NT2/D1 (cell line): ENCODE measurements at regions not wholly inside any gene's neighbourhood (a gene's known extent, or its start where the extent isn't known, plus 50 kb on each side); places are given as distances from the start of the nearest gene placed in this dataset.

Source experiments
- DNase-seq: peaks from one replicate; pipeline ENCODE4 v3.0.0-alpha.2; 2011; ENCODE audit warnings: low read depth, low spot score
- H3K27me3 ChIP-seq: 2 replicates; pipeline ENCODE4 v1.6.0; 2011; ENCODE audit warnings: mild to moderate bottlenecking; ENCODE audit not compliant: insufficient read length, insufficient read depth
- H3K36me3 ChIP-seq: 2 replicates; pipeline ENCODE4 v1.6.1; 2011; ENCODE audit warnings: mild to moderate bottlenecking, low read length, mixed read lengths; ENCODE audit not compliant: insufficient read depth, insufficient read length
- H3K4me1 ChIP-seq: 2 replicates; pipeline ENCODE4 v1.5.1; 2011; ENCODE audit not compliant: insufficient read depth, insufficient read length
- H3K4me3 ChIP-seq: 2 replicates; pipeline ENCODE4 v1.5.1; 2011; ENCODE audit warnings: low read depth; ENCODE audit not compliant: insufficient read length
- H3K9ac ChIP-seq: 2 replicates; pipeline ENCODE4 v1.6.0; 2011; ENCODE audit warnings: low read depth; ENCODE audit not compliant: insufficient read length
- H3K9me3 ChIP-seq: 2 replicates; pipeline ENCODE4 v1.5.1; 2011; ENCODE audit warnings: mild to moderate bottlenecking, low read length; ENCODE audit not compliant: insufficient read depth
- SUZ12 ChIP-seq: IDR thresholded peaks from 2 replicates; pipeline ENCODE4 v1.6.1; 2011; ENCODE audit not compliant: insufficient read length, insufficient read depth; ENCODE audit errors: extremely low read depth
- YY1 ChIP-seq: IDR thresholded peaks from 2 replicates; pipeline ENCODE4 v1.6.1; 2011; ENCODE audit not compliant: insufficient read length, insufficient read depth
- ZNF274 ChIP-seq: IDR thresholded peaks from 2 replicates; pipeline ENCODE4 v1.6.1; 2011; ENCODE audit warnings: mild to moderate bottlenecking, low read depth, low read length

DNA sequence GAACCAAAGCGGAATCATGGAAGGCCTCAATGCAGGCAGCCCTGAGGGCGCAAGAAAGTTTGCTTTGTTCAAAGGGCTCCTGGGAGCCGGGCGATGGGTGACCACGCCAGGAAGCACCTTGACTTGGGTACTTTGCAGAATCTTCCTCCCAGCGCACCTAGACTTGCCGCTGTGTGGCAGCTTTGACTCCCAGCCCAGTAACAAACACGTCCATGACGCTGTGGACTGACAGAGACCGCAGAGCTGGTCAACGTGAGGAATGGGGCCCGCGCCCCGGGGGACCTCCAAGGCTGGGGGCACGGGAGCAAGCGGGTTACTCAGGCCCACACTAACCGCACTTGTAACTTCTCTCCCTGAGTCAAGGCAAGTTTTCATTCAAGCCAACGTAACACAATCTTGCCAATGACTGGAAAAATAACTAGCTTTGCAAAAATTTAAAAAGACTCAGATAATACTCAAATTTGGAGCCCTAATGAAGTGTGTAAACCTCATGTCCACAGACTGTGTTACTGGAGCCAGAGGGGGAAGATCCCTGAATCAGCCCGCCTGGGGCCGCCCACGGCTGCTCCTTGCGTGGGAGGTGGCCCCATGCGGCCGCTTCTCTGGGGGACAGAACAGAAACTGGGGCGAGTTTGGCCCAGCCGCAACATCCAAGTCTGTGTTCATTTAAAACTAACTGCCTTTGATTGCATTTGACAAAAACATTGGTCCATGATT is 130.8 kb downstream of the DNAJB6 start:
- H3K4me3 ChIP-seq, result no peak overlapping the region
- peaks cover 6% of the 10 kb centered on the region for H3K9me3 ChIP-seq
- H3K27me3 ChIP-seq, result peaks cover 7% of the 10 kb centered on the region
- no peak for TF ChIP-seq SUZ12
- TF ChIP-seq ZNF274, result no peak
- no peak for TF ChIP-seq YY1
- no peak overlapping the region for H3K9ac ChIP-seq
- no peak for DNase-seq
- peaks cover 1% of the 10 kb centered on the region for H3K4me1 ChIP-seq
- no peaks in the 10 kb centered on the region for H3K36me3 ChIP-seq

DNA sequence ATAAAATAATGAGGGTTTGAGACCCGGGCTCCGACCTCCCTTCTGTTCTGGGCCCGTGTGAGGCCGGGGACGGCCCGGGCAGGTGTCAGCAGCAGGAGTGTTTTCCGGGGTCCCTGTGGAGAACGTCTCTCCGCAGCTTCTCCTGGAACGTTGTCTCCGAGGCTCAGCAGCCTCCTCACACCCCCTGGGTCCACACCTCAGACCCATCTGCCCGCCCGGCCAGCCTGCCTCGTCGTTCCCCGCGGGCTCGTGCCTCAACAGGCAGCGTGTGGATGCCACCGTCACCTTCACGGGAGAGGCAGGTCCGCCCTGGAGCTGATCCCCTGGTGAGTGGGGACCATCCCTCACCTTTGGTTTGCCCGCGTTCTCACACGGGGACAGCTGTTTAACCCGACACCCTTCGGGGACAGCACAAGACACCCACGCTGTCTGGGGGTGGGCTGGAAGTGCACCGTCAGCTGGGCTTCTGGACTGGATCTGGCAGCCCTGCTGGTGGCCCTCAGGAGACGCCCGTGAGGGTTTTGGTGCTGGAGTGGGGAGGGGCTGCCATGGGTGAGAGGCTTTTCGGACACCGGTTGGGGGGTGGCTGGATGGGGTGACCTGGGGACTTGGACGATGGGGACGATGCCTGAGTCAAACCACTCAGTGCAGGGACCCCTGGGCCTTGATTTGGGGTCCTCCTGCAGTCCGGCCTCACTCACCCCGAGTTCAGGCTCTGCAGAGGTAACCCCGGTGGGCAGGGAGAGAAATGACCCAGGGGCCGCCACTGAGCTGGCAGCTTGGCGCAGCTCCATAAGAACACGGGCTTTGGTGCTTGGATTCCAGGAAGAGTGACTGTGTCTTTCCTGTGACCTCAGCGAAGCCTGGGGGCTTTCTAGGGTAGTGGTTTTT is 131.7 kb downstream of the DNAJB6 start:
- H3K9ac ChIP-seq, result no peak overlapping the region
- peaks cover 1% of the 10 kb centered on the region for H3K4me1 ChIP-seq
- H3K27me3 ChIP-seq, result peaks cover 4% of the 10 kb centered on the region
- peaks cover 14% of the 10 kb centered on the region for H3K9me3 ChIP-seq
- no peak for DNase-seq
- no peak for TF ChIP-seq ZNF274
- no peak for TF ChIP-seq YY1
- no peak for TF ChIP-seq SUZ12
- no peaks in the 10 kb centered on the region for H3K36me3 ChIP-seq
- no peak overlapping the region for H3K4me3 ChIP-seq

- Histone ChIP-seq H3K36me3 (no peaks in the 10 kb centered on the region), H3K4me1 (peaks cover 1% of the 10 kb centered on the region), H3K9ac (no peak overlapping the region), H3K27me3 (peaks cover 4% of the 10 kb centered on the region), H3K4me3 (no peak overlapping the region), H3K9me3 (peaks cover 23% of the 10 kb centered on the region)
- DNase-seq, result no peak
- TF ChIP-seq SUZ12 (no peak), ZNF274 (no peak), YY1 (no peak)
These were observed 132.6 kb downstream of the DNAJB6 start for GRCh38 chr7:157469181-157470016.

DNA sequence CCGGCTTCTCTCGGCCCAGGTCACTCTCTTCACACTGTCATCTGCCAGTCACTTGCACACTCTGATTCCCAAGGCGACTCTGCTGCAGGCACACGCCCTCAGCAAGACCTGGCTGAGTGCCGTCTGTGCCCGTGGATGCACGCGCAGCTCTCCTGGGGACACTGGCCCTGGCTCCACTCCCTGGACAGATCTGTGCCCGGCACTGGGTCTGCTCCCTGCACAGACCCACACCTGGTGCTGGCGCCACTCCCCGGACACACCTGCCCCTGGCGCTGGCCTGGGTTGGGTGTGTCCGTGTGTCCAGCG is 133.2 kb downstream of the DNAJB6 start:
- Histone ChIP-seq H3K9me3 (peaks cover 25% of the 10 kb centered on the region), H3K4me1 (no peaks in the 10 kb centered on the region), H3K36me3 (no peaks in the 10 kb centered on the region), H3K9ac (no peak overlapping the region), H3K27me3 (peaks cover 4% of the 10 kb centered on the region), H3K4me3 (no peak overlapping the region)
- no peak for DNase-seq
- TF ChIP-seq SUZ12, result no peak

- Histone ChIP-seq H3K9ac (no peak overlapping the region), H3K27me3 (no peaks in the 10 kb centered on the region), H3K9me3 (peaks cover 25% of the 10 kb centered on the region), H3K4me1 (no peaks in the 10 kb centered on the region), H3K36me3 (no peaks in the 10 kb centered on the region), H3K4me3 (no peak overlapping the region)
- TF ChIP-seq ZNF274 (no peak), SUZ12 (no peak), YY1 (no peak)
- DNase-seq, result no peak
These were observed 133.9 kb downstream of the DNAJB6 start for GRCh38 chr7:157470701-157471131.

DNA sequence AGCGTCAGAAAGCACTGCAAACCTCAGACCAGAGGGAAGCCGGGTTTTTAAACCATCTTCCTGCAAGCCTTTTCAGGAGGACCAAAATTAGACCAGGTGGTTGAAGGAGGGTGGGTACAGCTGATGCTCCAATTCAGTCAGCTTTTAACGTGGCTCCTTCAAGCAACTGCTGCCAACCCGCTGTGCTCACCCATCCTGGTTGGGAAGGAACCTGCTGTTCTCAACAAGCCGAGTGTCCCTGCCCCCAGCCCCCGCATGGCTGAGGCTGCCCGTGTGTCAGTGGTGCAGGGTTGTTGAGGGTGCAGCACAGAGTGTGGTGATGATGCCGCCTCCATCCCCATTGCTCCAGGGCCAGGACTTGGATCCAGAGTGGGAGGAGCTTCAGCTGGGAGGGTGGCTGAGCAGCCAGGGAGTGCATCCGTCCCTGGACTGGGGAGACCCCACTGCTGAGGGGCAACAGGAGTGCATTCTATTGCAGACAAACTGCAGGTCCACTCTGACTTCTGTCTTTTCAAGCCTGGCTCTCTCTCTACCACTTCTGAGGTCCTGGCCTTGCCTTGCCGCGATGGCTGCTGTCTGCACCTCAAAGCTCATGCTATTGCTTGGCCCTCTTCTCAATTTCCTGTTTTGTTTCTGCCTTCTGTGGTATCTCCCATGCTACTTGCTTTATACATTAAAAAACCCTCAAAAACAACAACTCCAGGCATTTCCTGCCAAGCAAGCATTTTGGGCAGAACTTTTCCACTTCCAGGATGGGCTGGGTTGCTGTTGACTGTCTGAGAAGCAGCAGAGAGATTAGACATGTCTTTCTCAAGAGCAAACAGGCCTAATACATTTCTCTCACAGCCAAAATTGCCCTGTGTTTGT is 134.7 kb downstream of the DNAJB6 start:
- no peak overlapping the region for H3K4me3 ChIP-seq
- peaks cover 25% of the 10 kb centered on the region for H3K9me3 ChIP-seq
- no peaks in the 10 kb centered on the region for H3K36me3 ChIP-seq
- H3K4me1 ChIP-seq, result no peaks in the 10 kb centered on the region
- no peak overlapping the region for H3K9ac ChIP-seq
- no peaks in the 10 kb centered on the region for H3K27me3 ChIP-seq
- DNase-seq, result no peak
- no peak for TF ChIP-seq YY1
